ENCODE measurements at regions not wholly inside any gene's neighbourhood (a gene's known extent, or its start where the extent isn't known, plus 50 kb on each side); places are given as distances from the start of the nearest gene placed in this dataset.
A peak's percentile ranks its signal among the peaks of the same experiment; 100 is the strongest.
"Not testable (repeated sequence)": the region's sequence is repeated elsewhere in the genome, so short reads cannot be mapped to it uniquely, and the experiment has no call there.

GRCh38 chr5:111615054-111615453 lies 102.7 kb upstream of the STARD4 start:
- Histone ChIP-seq H3K18ac (ENCODE audit: low read depth in 1 of 2, low read length in 2 of 2) (no peak overlapping the region), H2BK5ac (ENCODE audit: low read depth, low read length, poor library complexity, severe bottlenecking) (no peak overlapping the region), H3K27me3 (ENCODE audit: control insufficient read depth in 1 of 2, insufficient read depth in 1 of 2, low read length in 2 of 2) (no peaks in the 10 kb centered on the region), H3K4me2 (ENCODE audit: low read length, poor library complexity, severe bottlenecking) (no peak overlapping the region), H4K8ac (ENCODE audit: low read length) (no peak overlapping the region), H3K14ac (ENCODE audit: low read length in 2 of 2) (no peak overlapping the region), H3K36me3 (ENCODE audit: control insufficient read depth in 1 of 2, insufficient read depth in 2 of 2, low read depth in 1 of 2, low read length in 2 of 2) (no peaks in the 10 kb centered on the region), H2BK120ac (ENCODE audit: low read depth, low read length) (no peak overlapping the region), H2BK15ac (ENCODE audit: low read depth, poor library complexity, severe bottlenecking) (no peak overlapping the region), H4K91ac (ENCODE audit: low read length) (no peak overlapping the region), H2AK5ac (ENCODE audit: low read length, severe bottlenecking) (no peak overlapping the region), H3K4me1 (ENCODE audit: control insufficient read depth, insufficient read depth, low read depth, low read length) (no peaks in the 10 kb centered on the region), H3K79me1 (replicated peaks; ENCODE audit: low read length, poor library complexity, severe bottlenecking) (no peaks in the 10 kb centered on the region), H3K23ac (ENCODE audit: low read length in 2 of 2) (no peak overlapping the region), H3K27ac (ENCODE audit: low read length, poor library complexity, severe bottlenecking) (no peak overlapping the region), H2BK12ac (ENCODE audit: low read length in 2 of 2) (no peak overlapping the region), H3K9ac (ENCODE audit: low read length) (no peak overlapping the region), H3K4me3 (ENCODE audit: insufficient read depth in 1 of 2, low read depth in 1 of 2, low read length in 2 of 2) (no peak overlapping the region), H3K9me3 (ENCODE audit: control insufficient read depth, low read length) (no peaks in the 10 kb centered on the region), H3K4ac (ENCODE audit: low read depth in 1 of 2, low read length in 2 of 2) (no peak overlapping the region), H2AFZ (ENCODE audit: low read depth, low read length) (no peak overlapping the region)
- no peak for DNase-seq
- 88% methylated on average over 1 of the region's 1 CpG for WGBS

GRCh38 chr5:111612013-111612630 lies 99.8 kb upstream of the STARD4 start:
- not testable (repeated sequence) for H3K4me2 ChIP-seq (ENCODE audit: low read length, poor library complexity, severe bottlenecking); DNase-seq; H3K36me3 ChIP-seq (ENCODE audit: control insufficient read depth in 1 of 2, insufficient read depth in 2 of 2, low read depth in 1 of 2, low read length in 2 of 2); H2BK15ac ChIP-seq (ENCODE audit: low read depth, poor library complexity, severe bottlenecking); H4K91ac ChIP-seq (ENCODE audit: low read length); H2AFZ ChIP-seq (ENCODE audit: low read depth, low read length); H2BK12ac ChIP-seq (ENCODE audit: low read length in 2 of 2); H3K9me3 ChIP-seq (ENCODE audit: control insufficient read depth, low read length); H3K18ac ChIP-seq (ENCODE audit: low read depth in 1 of 2, low read length in 2 of 2); H3K27ac ChIP-seq (ENCODE audit: low read length, poor library complexity, severe bottlenecking); H3K9ac ChIP-seq (ENCODE audit: low read length); H3K4me1 ChIP-seq (ENCODE audit: control insufficient read depth, insufficient read depth, low read depth, low read length); H3K79me1 ChIP-seq (replicated peaks; ENCODE audit: low read length, poor library complexity, severe bottlenecking); H4K8ac ChIP-seq (ENCODE audit: low read length); H2AK5ac ChIP-seq (ENCODE audit: low read length, severe bottlenecking); H3K14ac ChIP-seq (ENCODE audit: low read length in 2 of 2); H3K4me3 ChIP-seq (ENCODE audit: insufficient read depth in 1 of 2, low read depth in 1 of 2, low read length in 2 of 2); H2BK120ac ChIP-seq (ENCODE audit: low read depth, low read length); H2BK5ac ChIP-seq (ENCODE audit: low read depth, low read length, poor library complexity, severe bottlenecking); H3K27me3 ChIP-seq (ENCODE audit: control insufficient read depth in 1 of 2, insufficient read depth in 1 of 2, low read length in 2 of 2); H3K4ac ChIP-seq (ENCODE audit: low read depth in 1 of 2, low read length in 2 of 2); H3K23ac ChIP-seq (ENCODE audit: low read length in 2 of 2)
- 93% methylated on average over 32 of the region's 32 CpGs for WGBS

GRCh38 chr5:111606194-111606593 lies 93.9 kb upstream of the STARD4 start:
- Histone ChIP-seq H3K27me3 (ENCODE audit: control insufficient read depth in 1 of 2, insufficient read depth in 1 of 2, low read length in 2 of 2) (no peaks in the 10 kb centered on the region), H3K4ac (ENCODE audit: low read depth in 1 of 2, low read length in 2 of 2) (no peak overlapping the region), H3K9me3 (ENCODE audit: control insufficient read depth, low read length) (no peaks in the 10 kb centered on the region), H3K4me1 (ENCODE audit: control insufficient read depth, insufficient read depth, low read depth, low read length) (peaks cover 8% of the 10 kb centered on the region), H3K27ac (ENCODE audit: low read length, poor library complexity, severe bottlenecking) (no peak overlapping the region), H2AK5ac (ENCODE audit: low read length, severe bottlenecking) (no peak overlapping the region), H4K91ac (ENCODE audit: low read length) (no peak overlapping the region), H3K4me2 (ENCODE audit: low read length, poor library complexity, severe bottlenecking) (no peak overlapping the region), H3K36me3 (ENCODE audit: control insufficient read depth in 1 of 2, insufficient read depth in 2 of 2, low read depth in 1 of 2, low read length in 2 of 2) (no peaks in the 10 kb centered on the region), H2BK12ac (ENCODE audit: low read length in 2 of 2) (no peak overlapping the region), H2BK15ac (ENCODE audit: low read depth, poor library complexity, severe bottlenecking) (no peak overlapping the region), H2BK5ac (ENCODE audit: low read depth, low read length, poor library complexity, severe bottlenecking) (no peak overlapping the region), H3K9ac (ENCODE audit: low read length) (no peak overlapping the region), H3K79me1 (replicated peaks; ENCODE audit: low read length, poor library complexity, severe bottlenecking) (no peaks in the 10 kb centered on the region), H3K18ac (ENCODE audit: low read depth in 1 of 2, low read length in 2 of 2) (no peak overlapping the region), H3K23ac (ENCODE audit: low read length in 2 of 2) (no peak overlapping the region), H3K4me3 (ENCODE audit: insufficient read depth in 1 of 2, low read depth in 1 of 2, low read length in 2 of 2) (no peak overlapping the region), H2BK120ac (ENCODE audit: low read depth, low read length) (no peak overlapping the region), H3K14ac (ENCODE audit: low read length in 2 of 2) (no peak overlapping the region), H2AFZ (ENCODE audit: low read depth, low read length) (no peak overlapping the region), H4K8ac (ENCODE audit: low read length) (no peak overlapping the region)
- WGBS, result 90% methylated on average over 2 of the region's 2 CpGs
- no peak for DNase-seq

GRCh38 chr5:111603446-111603827 lies 91.1 kb upstream of the STARD4 start:
- DNase-seq, result peak; percentile 60
- Histone ChIP-seq H4K91ac (ENCODE audit: low read length) (no peak overlapping the region), H4K8ac (ENCODE audit: low read length) (no peak overlapping the region), H3K27me3 (ENCODE audit: control insufficient read depth in 1 of 2, insufficient read depth in 1 of 2, low read length in 2 of 2) (peaks cover 0 to 3% of the 10 kb centered on the region in 2 experiments), H2BK15ac (ENCODE audit: low read depth, poor library complexity, severe bottlenecking) (no peak overlapping the region), H2BK5ac (ENCODE audit: low read depth, low read length, poor library complexity, severe bottlenecking) (peak overlapping the region; percentile 69), H3K9me3 (ENCODE audit: control insufficient read depth, low read length) (no peaks in the 10 kb centered on the region), H3K4me3 (ENCODE audit: insufficient read depth in 1 of 2, low read depth in 1 of 2, low read length in 2 of 2) (no peak overlapping the region), H3K79me1 (replicated peaks; ENCODE audit: low read length, poor library complexity, severe bottlenecking) (no peaks in the 10 kb centered on the region), H3K14ac (ENCODE audit: low read length in 2 of 2) (no peak overlapping the region), H2BK120ac (ENCODE audit: low read depth, low read length) (no peak overlapping the region), H3K18ac (ENCODE audit: low read depth in 1 of 2, low read length in 2 of 2) (no peak overlapping the region), H3K23ac (ENCODE audit: low read length in 2 of 2) (no peak overlapping the region), H3K9ac (ENCODE audit: low read length) (no peak overlapping the region), H2AK5ac (ENCODE audit: low read length, severe bottlenecking) (no peak overlapping the region), H3K36me3 (ENCODE audit: control insufficient read depth in 1 of 2, insufficient read depth in 2 of 2, low read depth in 1 of 2, low read length in 2 of 2) (no peaks in the 10 kb centered on the region), H3K4ac (ENCODE audit: low read depth in 1 of 2, low read length in 2 of 2) (no peak overlapping the region), H3K27ac (ENCODE audit: low read length, poor library complexity, severe bottlenecking) (peak overlapping the region; percentile 94), H2AFZ (ENCODE audit: low read depth, low read length) (no peak overlapping the region), H3K4me1 (ENCODE audit: control insufficient read depth, insufficient read depth, low read depth, low read length) (peaks cover 8% of the 10 kb centered on the region), H3K4me2 (ENCODE audit: low read length, poor library complexity, severe bottlenecking) (no peak overlapping the region), H2BK12ac (ENCODE audit: low read length in 2 of 2) (peak overlapping the region in 1 of 2 experiments; percentile 33)
- 71% methylated on average over 2 of the region's 2 CpGs for WGBS

Data from mesenchymal stem cell (in vitro differentiated cells and primary cell).